Lower leg skin (tissue), 3 donors: ENCODE measurements at regions not wholly inside any gene's neighbourhood (a gene's known extent, or its start where the extent isn't known, plus 50 kb on each side); places are given as distances from the start of the nearest gene placed in this dataset.

Experiments
- POLR2A ChIP-seq, 2 donors: fragments of 450-650 bp; IDR thresholded peaks; one replicate each; pipeline ENCODE4 v1.6.1; 2016 to 2017; ENCODE audit warnings: antibody characterized with exemption in 2 of 2, mild to moderate bottlenecking in 1 of 2, moderate library complexity in 1 of 2
- TF ChIP-seq, protein P1 (sequence below), 3 donors: fragments of 450-650 bp; IDR thresholded peaks; one replicate each; pipeline ENCODE4 v1.5.1; 2016; ENCODE audit warnings: antibody characterized with exemption in 3 of 3, mild to moderate bottlenecking in 3 of 3, moderate library complexity in 2 of 3

DNA sequence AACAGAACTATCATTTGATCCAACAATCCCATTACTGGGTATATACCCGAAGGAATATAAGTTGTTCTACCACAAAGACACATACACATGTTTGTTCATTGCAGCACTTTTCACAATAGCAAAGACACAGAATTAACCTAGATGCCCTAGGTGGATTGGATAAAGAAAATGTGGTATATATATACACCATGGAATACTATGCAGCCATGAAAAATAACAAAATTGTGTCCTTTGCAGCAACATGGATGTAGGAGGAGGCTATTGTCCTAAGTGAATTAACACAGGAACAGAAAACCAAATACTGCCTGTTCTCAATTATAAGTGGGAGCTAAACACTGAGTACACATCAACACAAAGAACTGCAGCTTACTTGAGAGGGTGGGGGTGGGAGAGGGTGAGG, 142.5 kb downstream of the IL20RB start:
- TF ChIP-seq, protein P1, sequence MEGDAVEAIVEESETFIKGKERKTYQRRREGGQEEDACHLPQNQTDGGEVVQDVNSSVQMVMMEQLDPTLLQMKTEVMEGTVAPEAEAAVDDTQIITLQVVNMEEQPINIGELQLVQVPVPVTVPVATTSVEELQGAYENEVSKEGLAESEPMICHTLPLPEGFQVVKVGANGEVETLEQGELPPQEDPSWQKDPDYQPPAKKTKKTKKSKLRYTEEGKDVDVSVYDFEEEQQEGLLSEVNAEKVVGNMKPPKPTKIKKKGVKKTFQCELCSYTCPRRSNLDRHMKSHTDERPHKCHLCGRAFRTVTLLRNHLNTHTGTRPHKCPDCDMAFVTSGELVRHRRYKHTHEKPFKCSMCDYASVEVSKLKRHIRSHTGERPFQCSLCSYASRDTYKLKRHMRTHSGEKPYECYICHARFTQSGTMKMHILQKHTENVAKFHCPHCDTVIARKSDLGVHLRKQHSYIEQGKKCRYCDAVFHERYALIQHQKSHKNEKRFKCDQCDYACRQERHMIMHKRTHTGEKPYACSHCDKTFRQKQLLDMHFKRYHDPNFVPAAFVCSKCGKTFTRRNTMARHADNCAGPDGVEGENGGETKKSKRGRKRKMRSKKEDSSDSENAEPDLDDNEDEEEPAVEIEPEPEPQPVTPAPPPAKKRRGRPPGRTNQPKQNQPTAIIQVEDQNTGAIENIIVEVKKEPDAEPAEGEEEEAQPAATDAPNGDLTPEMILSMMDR (IDR thresholded peaks at IDR 0.05): no peak
- TF ChIP-seq POLR2A (IDR thresholded peaks at IDR 0.05): no peak
